ENCODE measurements at regions not wholly inside any gene's neighbourhood (a gene's known extent, or its start where the extent isn't known, plus 50 kb on each side); places are given as distances from the start of the nearest gene placed in this dataset.

DNA sequence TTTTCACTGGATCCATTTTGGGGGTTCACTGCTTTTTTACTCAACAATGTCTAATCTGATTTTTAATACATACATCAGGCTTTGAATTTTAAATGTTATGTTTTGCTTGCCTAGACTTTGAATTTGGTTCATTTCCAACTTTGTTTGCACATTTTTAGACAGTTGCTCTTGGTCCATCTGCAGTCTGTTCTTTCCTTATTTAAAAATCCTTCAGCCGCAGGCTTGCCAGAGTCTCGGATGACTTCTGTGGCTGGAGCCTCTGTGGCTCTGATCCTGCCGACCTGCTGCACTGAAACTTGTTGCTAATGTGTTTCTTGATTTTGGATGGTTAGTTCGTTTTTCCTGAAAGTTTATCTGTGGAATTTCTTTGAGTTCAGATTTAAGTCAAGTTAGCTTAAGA, 172.0 kb upstream of the ALKAL2 start:
- Mint-ChIP-seq H3K9me3 (peaks cover 20% of the 10 kb centered on the region), H3K36me3 (peaks cover 4% of the 10 kb centered on the region), H3K27ac (no peak overlapping the region), H3K4me3 (no peak overlapping the region), H3K4me1 (peaks cover 32% of the 10 kb centered on the region), H3K27me3 (ENCODE audit: insufficient read depth, low read depth) (peaks cover 2% of the 10 kb centered on the region)
- Histone ChIP-seq H3K36me3 (no peaks in the 10 kb centered on the region), H3K4me1 (peaks cover 9% of the 10 kb centered on the region), H4K20me1 (ENCODE audit: low read depth) (no peaks in the 10 kb centered on the region), H3K9me3 (ENCODE audit: low read depth) (no peaks in the 10 kb centered on the region), H2AFZ (replicated peaks) (no peak overlapping the region), H3F3A (ENCODE audit: low read depth) (no peaks in the 10 kb centered on the region), H3K9ac (no peak overlapping the region), H3K27me3 (no peaks in the 10 kb centered on the region), H3K79me2 (ENCODE audit: low read depth) (no peaks in the 10 kb centered on the region), H3K4me2 (no peak overlapping the region), H3K27ac (no peak overlapping the region), H3K4me3 (no peak overlapping the region)
- no peak for TF ChIP-seq EZH2 (IDR thresholded peaks at IDR 0.05)
- TF ChIP-seq EZH2phosphoT487 (IDR thresholded peaks at IDR 0.05): no peak
- TF ChIP-seq, protein P1, sequence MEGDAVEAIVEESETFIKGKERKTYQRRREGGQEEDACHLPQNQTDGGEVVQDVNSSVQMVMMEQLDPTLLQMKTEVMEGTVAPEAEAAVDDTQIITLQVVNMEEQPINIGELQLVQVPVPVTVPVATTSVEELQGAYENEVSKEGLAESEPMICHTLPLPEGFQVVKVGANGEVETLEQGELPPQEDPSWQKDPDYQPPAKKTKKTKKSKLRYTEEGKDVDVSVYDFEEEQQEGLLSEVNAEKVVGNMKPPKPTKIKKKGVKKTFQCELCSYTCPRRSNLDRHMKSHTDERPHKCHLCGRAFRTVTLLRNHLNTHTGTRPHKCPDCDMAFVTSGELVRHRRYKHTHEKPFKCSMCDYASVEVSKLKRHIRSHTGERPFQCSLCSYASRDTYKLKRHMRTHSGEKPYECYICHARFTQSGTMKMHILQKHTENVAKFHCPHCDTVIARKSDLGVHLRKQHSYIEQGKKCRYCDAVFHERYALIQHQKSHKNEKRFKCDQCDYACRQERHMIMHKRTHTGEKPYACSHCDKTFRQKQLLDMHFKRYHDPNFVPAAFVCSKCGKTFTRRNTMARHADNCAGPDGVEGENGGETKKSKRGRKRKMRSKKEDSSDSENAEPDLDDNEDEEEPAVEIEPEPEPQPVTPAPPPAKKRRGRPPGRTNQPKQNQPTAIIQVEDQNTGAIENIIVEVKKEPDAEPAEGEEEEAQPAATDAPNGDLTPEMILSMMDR (IDR thresholded peaks at IDR 0.05): no peak
- no peak for DNase-seq (ENCODE audit: low spot score)

DNA sequence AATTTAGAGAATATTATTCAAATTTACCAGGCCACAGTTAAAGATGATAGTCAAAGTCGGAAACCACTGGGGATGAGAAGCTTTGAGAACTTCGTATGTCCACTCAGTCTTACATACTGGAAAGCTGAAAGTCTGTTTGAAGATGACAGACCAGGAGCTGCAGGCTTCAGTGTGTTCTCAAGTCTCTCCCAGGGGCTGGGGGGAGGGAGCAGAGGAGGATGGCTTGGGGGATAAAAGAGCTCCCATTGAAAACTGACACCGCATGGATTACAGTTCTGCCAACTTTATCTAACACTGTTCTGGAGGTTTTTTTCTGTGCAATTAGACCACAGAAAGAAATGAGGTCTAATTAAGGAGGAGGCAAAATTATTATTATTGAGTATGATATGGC, 170.5 kb upstream of the ALKAL2 start:
- H3K4me2 ChIP-seq: peak overlapping the region; percentile 44
- H3K79me2 ChIP-seq (ENCODE audit: low read depth): no peaks in the 10 kb centered on the region
- Mint-ChIP-seq H3K36me3 (peaks cover 4% of the 10 kb centered on the region), H3K27ac (no peak overlapping the region), H3K4me3 (no peak overlapping the region), H3K27me3 (ENCODE audit: insufficient read depth, low read depth) (peaks cover 2% of the 10 kb centered on the region), H3K4me1 (peaks cover 40% of the 10 kb centered on the region), H3K9me3 (peaks cover 20% of the 10 kb centered on the region)
- peaks cover 9% of the 10 kb centered on the region for H3K4me1 ChIP-seq
- no peak overlapping the region for H3K9ac ChIP-seq
- no peaks in the 10 kb centered on the region for H3K9me3 ChIP-seq (ENCODE audit: low read depth)
- no peaks in the 10 kb centered on the region for H3K27me3 ChIP-seq
- TF ChIP-seq, protein P1 (IDR thresholded peaks at IDR 0.05): no peak
- H3K36me3 ChIP-seq: no peaks in the 10 kb centered on the region
- no peak overlapping the region for H3K27ac ChIP-seq
- no peaks in the 10 kb centered on the region for H3F3A ChIP-seq (ENCODE audit: low read depth)
- H4K20me1 ChIP-seq (ENCODE audit: low read depth): no peaks in the 10 kb centered on the region
- H3K4me3 ChIP-seq: no peak overlapping the region
- H2AFZ ChIP-seq (replicated peaks): no peak overlapping the region
- peak; percentile 58 for DNase-seq (ENCODE audit: low spot score)

DNA sequence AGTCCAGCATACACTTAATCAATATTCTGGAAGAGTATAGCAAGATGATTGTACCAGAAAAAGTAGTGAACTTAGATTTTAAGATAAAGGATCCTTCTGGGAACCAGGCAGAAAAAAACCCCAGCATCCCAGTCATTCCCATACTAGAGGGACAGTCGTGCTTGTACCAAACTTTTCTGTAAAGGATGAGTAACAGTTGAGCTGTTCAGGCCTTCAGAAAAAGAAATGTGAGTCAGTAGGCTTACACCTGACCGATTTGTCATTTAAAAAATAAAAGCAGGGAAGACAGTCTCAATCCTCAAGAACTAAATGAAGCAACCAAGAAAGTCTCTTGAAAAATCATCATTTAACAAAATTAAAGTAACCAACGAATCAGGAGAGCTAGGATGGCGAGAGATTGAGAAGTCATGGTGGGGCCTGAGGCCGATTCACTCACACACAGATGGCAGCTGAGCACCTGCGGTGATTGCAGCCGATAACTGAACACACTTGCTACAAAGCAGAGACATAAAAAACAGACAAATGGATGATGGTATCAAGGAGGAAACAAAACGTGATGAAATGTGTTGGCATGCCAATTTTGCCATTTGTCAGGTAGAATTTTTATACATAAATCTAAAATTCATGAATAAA, 170.0 kb upstream of the ALKAL2 start:
- no peak for DNase-seq (ENCODE audit: low spot score)
- no peak overlapping the region for H3K4me3 Mint-ChIP-seq
- H3K36me3 ChIP-seq: no peaks in the 10 kb centered on the region
- no peaks in the 10 kb centered on the region for H3K27me3 ChIP-seq
- no peak overlapping the region for H3K27ac ChIP-seq
- H3K79me2 ChIP-seq (ENCODE audit: low read depth): no peaks in the 10 kb centered on the region
- no peaks in the 10 kb centered on the region for H3F3A ChIP-seq (ENCODE audit: low read depth)
- no peaks in the 10 kb centered on the region for H4K20me1 ChIP-seq (ENCODE audit: low read depth)
- no peak overlapping the region for H3K27ac Mint-ChIP-seq
- peaks cover 20% of the 10 kb centered on the region for H3K9me3 Mint-ChIP-seq
- H3K4me1 ChIP-seq: peaks cover 9% of the 10 kb centered on the region
- peaks cover 2% of the 10 kb centered on the region for H3K27me3 Mint-ChIP-seq (ENCODE audit: insufficient read depth, low read depth)
- H2AFZ ChIP-seq (replicated peaks): no peak overlapping the region
- no peaks in the 10 kb centered on the region for H3K9me3 ChIP-seq (ENCODE audit: low read depth)
- peaks cover 42% of the 10 kb centered on the region for H3K4me1 Mint-ChIP-seq
- no peak for TF ChIP-seq EZH2phosphoT487 (IDR thresholded peaks at IDR 0.05)
- TF ChIP-seq, protein P1 (IDR thresholded peaks at IDR 0.05): no peak
- no peak overlapping the region for H3K4me3 ChIP-seq
- peak overlapping the region; percentile 44 for H3K4me2 ChIP-seq
- H3K9ac ChIP-seq: no peak overlapping the region
- peaks cover 4% of the 10 kb centered on the region for H3K36me3 Mint-ChIP-seq
